ENCODE measurements at regions not wholly inside any gene's neighbourhood (a gene's known extent, or its start where the extent isn't known, plus 50 kb on each side); places are given as distances from the start of the nearest gene placed in this dataset.

DNA sequence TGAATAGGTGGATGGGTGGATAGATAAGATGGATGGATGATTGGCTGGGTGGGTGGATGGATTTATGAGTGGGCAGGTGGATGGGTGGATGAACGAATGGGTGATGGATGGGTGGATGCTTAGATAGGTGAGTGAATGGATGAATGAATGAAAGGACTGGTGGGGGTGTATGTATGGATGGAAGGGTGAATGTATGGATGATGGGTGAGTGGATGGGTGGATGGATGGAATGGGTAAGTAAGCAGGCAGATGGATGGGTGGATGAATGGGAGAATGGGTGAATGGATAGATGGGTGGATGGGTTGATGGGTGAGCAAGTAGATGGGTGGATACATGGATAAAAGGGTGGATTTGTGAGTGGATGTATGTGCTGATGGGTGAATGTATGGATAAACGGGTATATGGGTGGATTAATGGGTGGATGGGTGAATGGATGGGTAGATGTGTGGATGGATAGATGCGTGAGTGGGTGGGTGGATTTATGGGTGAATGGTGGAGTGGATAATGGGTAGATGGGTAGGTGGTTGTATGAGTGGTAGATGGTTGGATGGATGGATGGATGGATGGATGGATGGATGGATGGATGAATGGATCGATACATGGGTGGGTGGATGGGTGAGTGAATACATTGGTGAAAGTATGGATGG, 682.6 kb downstream of the HS3ST4 start:
- Histone ChIP-seq H3K27ac (no peak overlapping the region), H3K27me3 (replicated peaks; ENCODE audit: insufficient read depth) (no peaks in the 10 kb centered on the region), H3K36me3 (no peaks in the 10 kb centered on the region), H3K4me3 (no peak overlapping the region), H3K9me3 (no peaks in the 10 kb centered on the region), H3K4me1 (ENCODE audit: control insufficient read depth in 1 of 2, low read depth in 2 of 2) (no peaks in the 10 kb centered on the region)
- TF ChIP-seq, protein P1, sequence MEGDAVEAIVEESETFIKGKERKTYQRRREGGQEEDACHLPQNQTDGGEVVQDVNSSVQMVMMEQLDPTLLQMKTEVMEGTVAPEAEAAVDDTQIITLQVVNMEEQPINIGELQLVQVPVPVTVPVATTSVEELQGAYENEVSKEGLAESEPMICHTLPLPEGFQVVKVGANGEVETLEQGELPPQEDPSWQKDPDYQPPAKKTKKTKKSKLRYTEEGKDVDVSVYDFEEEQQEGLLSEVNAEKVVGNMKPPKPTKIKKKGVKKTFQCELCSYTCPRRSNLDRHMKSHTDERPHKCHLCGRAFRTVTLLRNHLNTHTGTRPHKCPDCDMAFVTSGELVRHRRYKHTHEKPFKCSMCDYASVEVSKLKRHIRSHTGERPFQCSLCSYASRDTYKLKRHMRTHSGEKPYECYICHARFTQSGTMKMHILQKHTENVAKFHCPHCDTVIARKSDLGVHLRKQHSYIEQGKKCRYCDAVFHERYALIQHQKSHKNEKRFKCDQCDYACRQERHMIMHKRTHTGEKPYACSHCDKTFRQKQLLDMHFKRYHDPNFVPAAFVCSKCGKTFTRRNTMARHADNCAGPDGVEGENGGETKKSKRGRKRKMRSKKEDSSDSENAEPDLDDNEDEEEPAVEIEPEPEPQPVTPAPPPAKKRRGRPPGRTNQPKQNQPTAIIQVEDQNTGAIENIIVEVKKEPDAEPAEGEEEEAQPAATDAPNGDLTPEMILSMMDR (IDR thresholded peaks at IDR 0.05) = no peak
- no peak for DNase-seq (ENCODE audit: low spot score)
- ATAC-seq (ENCODE audit: insufficient number of reproducible peaks, low FRiP score, low read depth) = no peak

DNA sequence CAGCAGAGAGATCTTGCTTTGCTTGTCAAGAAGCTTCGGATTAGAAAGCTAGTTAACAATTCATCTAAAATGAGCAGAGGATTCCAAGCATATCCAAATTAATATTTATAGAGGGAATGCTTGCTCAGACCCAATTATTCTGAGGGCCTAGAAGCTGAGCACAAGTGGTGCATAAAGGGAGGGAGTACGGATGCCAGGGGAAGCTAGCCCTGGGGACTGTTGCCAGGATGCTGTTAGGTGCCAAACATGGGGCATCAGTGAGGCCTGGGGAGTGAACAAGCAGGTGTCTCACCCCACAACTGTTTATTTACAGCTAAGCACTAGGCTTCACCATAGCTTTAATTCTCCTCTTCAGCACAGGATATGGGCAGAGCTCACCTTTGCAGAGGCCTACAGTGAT, 684.1 kb upstream of the C16orf82 start:
- Histone ChIP-seq H3K4me1 (ENCODE audit: control insufficient read depth in 1 of 2, low read depth in 2 of 2) (no peaks in the 10 kb centered on the region), H3K27ac (no peak overlapping the region), H3K9me3 (no peaks in the 10 kb centered on the region), H3K4me3 (no peak overlapping the region), H3K36me3 (no peaks in the 10 kb centered on the region), H3K27me3 (replicated peaks; ENCODE audit: insufficient read depth) (no peaks in the 10 kb centered on the region)
- TF ChIP-seq, protein P1 (IDR thresholded peaks at IDR 0.05) = no peak
- no peak for DNase-seq (ENCODE audit: low spot score)
- ATAC-seq (ENCODE audit: insufficient number of reproducible peaks, low FRiP score, low read depth) = no peak

DNA sequence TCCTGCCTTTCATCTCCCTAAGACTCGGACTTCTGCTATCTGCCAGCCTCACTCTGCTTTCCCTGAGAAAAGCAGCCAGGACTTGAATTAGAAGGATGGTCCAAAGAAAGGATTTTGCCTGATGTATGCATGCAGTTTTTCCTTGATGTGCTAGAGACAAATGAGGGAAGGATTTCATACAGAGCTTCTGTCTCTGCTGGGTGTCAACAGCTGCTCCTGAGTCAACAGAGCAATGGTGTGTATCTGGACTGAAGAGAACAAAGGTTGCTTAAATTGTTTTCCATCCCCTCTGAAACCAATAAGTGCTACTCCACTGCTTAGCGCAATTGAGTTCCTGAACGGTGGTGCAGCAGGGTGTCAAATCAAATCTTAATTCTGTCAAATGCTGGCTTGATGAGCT, 680.6 kb upstream of the C16orf82 start:
- Histone ChIP-seq H3K36me3 (no peaks in the 10 kb centered on the region), H3K27me3 (replicated peaks; ENCODE audit: insufficient read depth) (no peaks in the 10 kb centered on the region), H3K27ac (no peak overlapping the region), H3K4me1 (ENCODE audit: control insufficient read depth in 1 of 2, low read depth in 2 of 2) (no peaks in the 10 kb centered on the region), H3K4me3 (no peak overlapping the region), H3K9me3 (no peaks in the 10 kb centered on the region)
- TF ChIP-seq, protein P1 (IDR thresholded peaks at IDR 0.05) = no peak
- ATAC-seq (ENCODE audit: insufficient number of reproducible peaks, low FRiP score, low read depth) (no peak), DNase-seq (ENCODE audit: low spot score) (no peak)

DNA sequence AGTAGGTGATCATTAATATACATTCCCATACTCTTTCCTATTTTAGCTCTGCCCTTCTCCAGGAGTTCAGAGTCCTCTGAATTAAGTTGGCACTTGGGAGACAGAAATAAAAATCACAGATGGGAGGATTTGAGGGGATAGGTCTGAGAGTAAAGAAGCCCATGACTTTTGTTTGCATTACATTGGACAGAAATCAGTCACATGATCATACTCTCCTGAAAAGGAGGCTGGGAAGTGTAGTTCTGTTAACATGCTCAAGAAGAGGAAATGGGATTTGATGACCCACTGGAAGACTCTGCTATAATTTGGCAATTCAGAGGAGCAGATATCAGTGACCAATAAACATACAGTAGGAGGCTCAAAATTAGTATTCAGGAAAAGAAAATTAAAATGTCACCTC, 674.9 kb upstream of the C16orf82 start:
- Histone ChIP-seq H3K9me3 (no peaks in the 10 kb centered on the region), H3K4me1 (ENCODE audit: control insufficient read depth in 1 of 2, low read depth in 2 of 2) (no peaks in the 10 kb centered on the region), H3K36me3 (no peaks in the 10 kb centered on the region), H3K4me3 (no peak overlapping the region), H3K27me3 (replicated peaks; ENCODE audit: insufficient read depth) (no peaks in the 10 kb centered on the region), H3K27ac (no peak overlapping the region)
- DNase-seq (ENCODE audit: low spot score) = no peak
- TF ChIP-seq, protein P1 (IDR thresholded peaks at IDR 0.05) = no peak
- no peak for ATAC-seq (ENCODE audit: insufficient number of reproducible peaks, low FRiP score, low read depth)

DNA sequence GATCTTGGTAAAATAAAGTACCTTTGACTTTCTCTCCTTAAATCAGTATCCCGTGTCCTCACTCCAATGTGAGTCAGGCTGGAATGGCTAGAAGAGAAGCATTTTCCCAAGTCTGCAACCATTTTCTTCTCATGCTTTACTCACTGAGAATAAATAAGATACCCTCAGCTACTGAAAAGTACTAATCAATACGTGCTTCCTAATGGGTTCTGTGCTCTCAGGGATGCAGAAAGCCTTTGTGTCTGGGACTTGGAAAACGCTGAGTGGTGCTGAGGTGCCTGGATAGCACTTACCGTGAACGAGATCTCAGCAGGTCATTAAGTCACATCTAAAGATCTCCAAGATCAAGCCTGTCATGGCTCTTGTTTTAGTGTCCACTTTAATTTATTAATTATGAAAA, 672.3 kb upstream of the C16orf82 start:
- ATAC-seq (ENCODE audit: insufficient number of reproducible peaks, low FRiP score, low read depth) = no peak
- TF ChIP-seq, protein P1 (IDR thresholded peaks at IDR 0.05) = no peak
- Histone ChIP-seq H3K4me1 (ENCODE audit: control insufficient read depth in 1 of 2, low read depth in 2 of 2) (no peaks in the 10 kb centered on the region), H3K27ac (no peak overlapping the region), H3K9me3 (no peaks in the 10 kb centered on the region), H3K4me3 (no peak overlapping the region), H3K27me3 (replicated peaks; ENCODE audit: insufficient read depth) (no peaks in the 10 kb centered on the region), H3K36me3 (no peaks in the 10 kb centered on the region)
- DNase-seq (ENCODE audit: low spot score) = no peak
